Endodermal cell (in vitro differentiated cells): ENCODE measurements at regions not wholly inside any gene's neighbourhood (a gene's known extent, or its start where the extent isn't known, plus 50 kb on each side); places are given as distances from the start of the nearest gene placed in this dataset.
A peak's percentile ranks its signal among the peaks of the same experiment; 100 is the strongest.

Experiments
- DNase-seq: peaks from one replicate; pipeline ENCODE4 v3.0.0-alpha.2; 2017
- H3K27ac ChIP-seq: 2 replicates; pipeline ENCODE4 v1.5.1; 2013; ENCODE audit warnings: mild to moderate bottlenecking, low read depth, low read length, moderate library complexity
- H3K27me3 ChIP-seq: 2 replicates; pipeline ENCODE4 v1.6.1; 2013; ENCODE audit warnings: mild to moderate bottlenecking, low read length, moderate library complexity; ENCODE audit not compliant: insufficient read depth, control insufficient read depth, poor library complexity, severe bottlenecking
- H3K36me3 ChIP-seq: 2 replicates; pipeline ENCODE4 v1.7.0; 2013; ENCODE audit warnings: mild to moderate bottlenecking, low read length, moderate library complexity; ENCODE audit not compliant: control insufficient read depth, insufficient read depth
- H3K4me1 ChIP-seq: one replicate; pipeline ENCODE4 v1.7.0; 2013; ENCODE audit warnings: low read length; ENCODE audit not compliant: control insufficient read depth, insufficient read depth
- H3K4me3 ChIP-seq: 2 replicates; pipeline ENCODE4 v1.5.1; 2013; ENCODE audit warnings: mild to moderate bottlenecking, low read length, moderate library complexity
- H3K9ac ChIP-seq: 2 replicates; pipeline ENCODE4 v1.6.1; 2013; ENCODE audit warnings: mild to moderate bottlenecking, low read length, moderate library complexity; ENCODE audit not compliant: poor library complexity, severe bottlenecking; ENCODE audit errors: extremely low read depth
- H3K9me3 ChIP-seq: 2 replicates; pipeline ENCODE4 v1.6.1; 2013; ENCODE audit warnings: mild to moderate bottlenecking, low read length, moderate library complexity; ENCODE audit not compliant: control insufficient read depth
- H3K27ac Mint-ChIP-seq: 2 replicates; pipeline ENCODE4 v1.8.0; 2020; ENCODE audit warnings: mixed read lengths
- H3K27me3 Mint-ChIP-seq: 2 replicates; pipeline ENCODE4 v1.8.0; 2021; ENCODE audit warnings: mild to moderate bottlenecking, mixed read lengths; ENCODE audit not compliant: insufficient read depth
- H3K36me3 Mint-ChIP-seq: 2 replicates; pipeline ENCODE4 v1.8.0; 2020; ENCODE audit warnings: low read depth, mixed read lengths
- H3K4me1 Mint-ChIP-seq: 2 replicates; pipeline ENCODE4 v1.8.0; 2020; ENCODE audit warnings: mixed read lengths
- H3K4me3 Mint-ChIP-seq: 2 replicates; pipeline ENCODE4 v1.8.0; 2020; ENCODE audit warnings: mild to moderate bottlenecking, moderate library complexity, mixed read lengths
- H3K9me3 Mint-ChIP-seq: 2 replicates; pipeline ENCODE4 v1.8.0; 2020; ENCODE audit warnings: mild to moderate bottlenecking, mixed read lengths
- CTCF ChIP-seq: fragments of 200-600 bp; sonication (generic); conservative IDR thresholded peaks from 2 replicates; pipeline ENCODE4 v1.5.0; 2021; ENCODE audit warnings: antibody characterized with exemption, mild to moderate bottlenecking
- WGBS, 2 experiments: methylation state at CpG; one replicate each; pipeline versions ENCODE4 v1.1.5 to v1.1.7; 2013; ENCODE audit warnings: missing lambda C conversion rate in 2 of 2, mixed read lengths in 1 of 2; ENCODE audit not compliant: insufficient coverage in 1 of 2, insufficient read length in 1 of 2; 5-methylcytosine and 5-hydroxymethylcytosine counted together

- no peaks in the 10 kb centered on the region for H3K36me3 Mint-ChIP-seq
- DNase-seq, result no peak
- no peaks in the 10 kb centered on the region for H3K27me3 Mint-ChIP-seq
- no peak overlapping the region for H3K27ac ChIP-seq
- H3K9me3 Mint-ChIP-seq, result no peaks in the 10 kb centered on the region
- 92 to 98% methylated on average over 8 of the region's 8 CpGs for WGBS, 2 experiments
- H3K27ac Mint-ChIP-seq, result no peak overlapping the region
- H3K36me3 ChIP-seq, result no peaks in the 10 kb centered on the region
- no peak overlapping the region for H3K4me3 ChIP-seq
- no peak overlapping the region for H3K4me3 Mint-ChIP-seq
- no peaks in the 10 kb centered on the region for H3K27me3 ChIP-seq
- no peak for TF ChIP-seq CTCF
- peaks cover 10% of the 10 kb centered on the region for H3K4me1 Mint-ChIP-seq
- peaks cover 3% of the 10 kb centered on the region for H3K4me1 ChIP-seq
- H3K9me3 ChIP-seq, result no peaks in the 10 kb centered on the region
- no peak overlapping the region for H3K9ac ChIP-seq
Observed at GRCh38 chr6:125668071-125668470, 81.4 kb upstream of the HEY2 start.

- Mint-ChIP-seq H3K4me1 (peaks cover 10% of the 10 kb centered on the region), H3K9me3 (no peaks in the 10 kb centered on the region), H3K36me3 (no peaks in the 10 kb centered on the region), H3K27ac (peak overlapping the region; percentile 41), H3K4me3 (no peak overlapping the region), H3K27me3 (no peaks in the 10 kb centered on the region)
- Histone ChIP-seq H3K27ac (no peak overlapping the region), H3K27me3 (no peaks in the 10 kb centered on the region), H3K36me3 (no peaks in the 10 kb centered on the region), H3K9ac (no peak overlapping the region), H3K4me3 (no peak overlapping the region), H3K4me1 (peaks cover 3% of the 10 kb centered on the region), H3K9me3 (no peaks in the 10 kb centered on the region)
- no peak for TF ChIP-seq CTCF
- WGBS, 2 experiments, result 20 to 47% methylated on average over 2 to 5 of the region's 5 CpGs
- DNase-seq, result peak; percentile 74
Observed at GRCh38 chr6:125670568-125670967, 78.9 kb upstream of the HEY2 start.

- Histone ChIP-seq H3K36me3 (no peaks in the 10 kb centered on the region), H3K27ac (no peak overlapping the region), H3K27me3 (no peaks in the 10 kb centered on the region), H3K4me1 (peaks cover 3% of the 10 kb centered on the region), H3K9ac (no peak overlapping the region), H3K9me3 (no peaks in the 10 kb centered on the region), H3K4me3 (no peak overlapping the region)
- 53% methylated on average over 1 of the region's 1 CpG; no CpG with 5 or more reads in 1 of the 2 experiments for WGBS, 2 experiments
- no peak for DNase-seq
- H3K36me3 Mint-ChIP-seq, result no peaks in the 10 kb centered on the region
- TF ChIP-seq CTCF, result no peak
- no peak overlapping the region for H3K4me3 Mint-ChIP-seq
- no peak overlapping the region for H3K27ac Mint-ChIP-seq
- no peaks in the 10 kb centered on the region for H3K9me3 Mint-ChIP-seq
- H3K27me3 Mint-ChIP-seq, result no peaks in the 10 kb centered on the region
- H3K4me1 Mint-ChIP-seq, result peaks cover 10% of the 10 kb centered on the region
Observed at GRCh38 chr6:125671323-125671722, 78.1 kb upstream of the HEY2 start.
